Progenitor cell of endocrine pancreas (in vitro differentiated cells): ENCODE measurements at regions not wholly inside any gene's neighbourhood (a gene's known extent, or its start where the extent isn't known, plus 50 kb on each side); places are given as distances from the start of the nearest gene placed in this dataset.

Experiments
- DNase-seq: peaks from one replicate; pipeline ENCODE4 v3.0.0; 2021; ENCODE audit warnings: low spot score; ENCODE audit not compliant: unreplicated experiment
- H3K27ac Mint-ChIP-seq: 2 replicates; pipeline ENCODE4 v1.8.0; 2021; ENCODE audit warnings: mild to moderate bottlenecking, moderate library complexity, mixed read lengths
- H3K27me3 Mint-ChIP-seq: 2 replicates; pipeline ENCODE4 v1.8.0; 2021; ENCODE audit warnings: mixed read lengths
- H3K36me3 Mint-ChIP-seq: 2 replicates; pipeline ENCODE4 v1.8.0; 2022; ENCODE audit warnings: mixed read lengths; ENCODE audit not compliant: insufficient read depth
- H3K4me1 Mint-ChIP-seq: 2 replicates; pipeline ENCODE4 v1.8.0; 2021; ENCODE audit warnings: low read depth, mixed read lengths
- H3K4me3 Mint-ChIP-seq: 2 replicates; pipeline ENCODE4 v1.8.0; 2021; ENCODE audit warnings: low read depth, mild to moderate bottlenecking, moderate library complexity, mixed read lengths
- H3K9me3 Mint-ChIP-seq: 2 replicates; pipeline ENCODE4 v1.8.0; 2021; ENCODE audit warnings: low read depth, mixed read lengths
- TF ChIP-seq, protein P1 (sequence below): fragments of 200-600 bp; sonication (generic); IDR thresholded peaks from one replicate; pipeline ENCODE4 v1.5.0; 2021; ENCODE audit warnings: antibody characterized with exemption, mild to moderate bottlenecking; ENCODE audit not compliant: unreplicated experiment

DNA sequence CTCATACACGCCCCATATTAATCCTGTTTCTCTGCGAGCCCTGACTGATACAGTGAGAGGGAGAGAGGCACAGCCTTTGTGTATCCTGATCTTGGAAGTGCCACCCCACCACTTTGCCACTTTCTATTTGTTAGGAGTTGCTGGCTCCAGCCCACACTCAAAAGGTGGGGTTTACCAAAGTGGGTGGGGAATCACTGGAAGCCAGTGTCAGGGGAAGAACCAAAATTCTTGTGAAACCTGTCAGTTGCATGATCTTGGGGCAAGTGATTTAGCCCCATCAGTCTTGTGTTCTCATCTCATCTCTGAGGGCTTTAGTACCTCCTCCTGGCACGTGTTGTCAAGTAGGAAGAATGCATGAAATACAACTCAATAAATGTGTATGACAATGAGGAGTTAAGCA, 119.5 kb downstream of the SOX9 start:
- DNase-seq, result no peak
- TF ChIP-seq, protein P1, sequence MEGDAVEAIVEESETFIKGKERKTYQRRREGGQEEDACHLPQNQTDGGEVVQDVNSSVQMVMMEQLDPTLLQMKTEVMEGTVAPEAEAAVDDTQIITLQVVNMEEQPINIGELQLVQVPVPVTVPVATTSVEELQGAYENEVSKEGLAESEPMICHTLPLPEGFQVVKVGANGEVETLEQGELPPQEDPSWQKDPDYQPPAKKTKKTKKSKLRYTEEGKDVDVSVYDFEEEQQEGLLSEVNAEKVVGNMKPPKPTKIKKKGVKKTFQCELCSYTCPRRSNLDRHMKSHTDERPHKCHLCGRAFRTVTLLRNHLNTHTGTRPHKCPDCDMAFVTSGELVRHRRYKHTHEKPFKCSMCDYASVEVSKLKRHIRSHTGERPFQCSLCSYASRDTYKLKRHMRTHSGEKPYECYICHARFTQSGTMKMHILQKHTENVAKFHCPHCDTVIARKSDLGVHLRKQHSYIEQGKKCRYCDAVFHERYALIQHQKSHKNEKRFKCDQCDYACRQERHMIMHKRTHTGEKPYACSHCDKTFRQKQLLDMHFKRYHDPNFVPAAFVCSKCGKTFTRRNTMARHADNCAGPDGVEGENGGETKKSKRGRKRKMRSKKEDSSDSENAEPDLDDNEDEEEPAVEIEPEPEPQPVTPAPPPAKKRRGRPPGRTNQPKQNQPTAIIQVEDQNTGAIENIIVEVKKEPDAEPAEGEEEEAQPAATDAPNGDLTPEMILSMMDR, result no peak
- Mint-ChIP-seq H3K36me3 (no peaks in the 10 kb centered on the region), H3K4me3 (no peak overlapping the region), H3K9me3 (peaks cover 3% of the 10 kb centered on the region), H3K27me3 (peaks cover 21% of the 10 kb centered on the region), H3K27ac (no peak overlapping the region), H3K4me1 (peaks cover 8% of the 10 kb centered on the region)

DNA sequence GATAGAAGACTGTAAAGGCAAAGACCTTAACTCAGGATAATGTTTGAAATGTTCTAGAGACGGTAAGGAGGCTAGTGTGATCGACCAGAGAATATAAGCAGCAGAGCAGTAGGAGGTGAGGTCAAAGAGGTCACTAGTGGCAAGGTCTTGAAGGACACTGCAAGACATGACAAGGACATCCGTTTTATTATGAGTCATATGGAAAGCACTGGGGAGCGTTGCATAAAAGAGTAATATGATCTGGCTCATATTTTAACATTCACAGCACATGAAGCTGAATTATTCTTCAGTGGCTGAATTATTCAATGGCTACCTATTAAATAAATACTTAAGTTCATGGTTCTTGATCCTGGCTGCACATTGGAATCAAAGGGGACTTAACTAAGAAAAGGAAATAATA, 123.7 kb downstream of the SOX9 start:
- H3K9me3 Mint-ChIP-seq, result peaks cover 3% of the 10 kb centered on the region
- no peak overlapping the region for H3K27ac Mint-ChIP-seq
- no peak for DNase-seq
- H3K36me3 Mint-ChIP-seq, result no peaks in the 10 kb centered on the region
- H3K4me1 Mint-ChIP-seq, result no peaks in the 10 kb centered on the region
- peaks cover 12% of the 10 kb centered on the region for H3K27me3 Mint-ChIP-seq
- no peak overlapping the region for H3K4me3 Mint-ChIP-seq
- TF ChIP-seq, protein P1, result no peak

DNA sequence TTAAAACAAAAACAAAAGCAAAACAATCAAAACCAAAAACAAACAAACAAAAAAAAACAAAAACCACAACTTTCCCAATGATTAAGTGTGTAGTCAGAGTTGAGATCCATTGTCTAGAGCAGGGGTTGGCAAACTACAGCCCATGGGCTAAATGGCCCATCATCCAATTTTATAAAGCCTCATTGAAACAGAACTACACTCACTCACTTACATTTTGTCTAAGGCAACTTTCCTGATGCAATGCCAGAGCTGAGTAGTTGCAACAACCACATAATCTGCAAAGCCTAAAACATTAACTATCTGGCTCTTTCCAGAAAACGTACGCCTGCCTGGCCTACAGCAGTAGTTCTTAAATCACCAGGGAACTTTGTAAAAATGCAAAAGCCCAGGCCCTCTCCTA, 124.1 kb downstream of the SOX9 start:
- TF ChIP-seq, protein P1, result no peak
- no peak for DNase-seq
- Mint-ChIP-seq H3K27ac (no peak overlapping the region), H3K27me3 (peaks cover 10% of the 10 kb centered on the region), H3K36me3 (no peaks in the 10 kb centered on the region), H3K4me1 (no peaks in the 10 kb centered on the region), H3K4me3 (no peak overlapping the region), H3K9me3 (peaks cover 3% of the 10 kb centered on the region)

DNA sequence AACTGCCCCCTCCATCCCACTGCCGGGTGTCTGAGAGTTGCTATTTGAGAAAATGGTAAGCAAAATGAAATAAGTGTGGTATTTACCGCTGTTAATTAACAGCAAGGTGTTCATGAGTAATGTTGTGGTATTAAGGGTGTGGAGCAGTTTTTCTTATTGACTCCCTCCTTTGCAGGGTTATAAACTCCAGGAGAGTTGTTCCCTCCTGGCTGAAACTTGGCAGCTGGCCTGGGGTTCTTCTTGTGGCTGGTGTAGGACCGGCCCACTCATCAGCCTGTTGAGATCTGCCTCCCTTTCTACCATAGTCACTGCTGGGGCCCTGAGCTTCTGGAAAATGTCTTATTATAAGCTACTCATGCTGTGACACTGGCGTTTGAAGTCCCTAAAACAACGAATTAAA, 128.6 kb downstream of the SOX9 start:
- TF ChIP-seq, protein P1, result no peak
- Mint-ChIP-seq H3K4me3 (no peak overlapping the region), H3K9me3 (peaks cover 5% of the 10 kb centered on the region), H3K4me1 (no peaks in the 10 kb centered on the region), H3K27ac (no peak overlapping the region), H3K36me3 (no peaks in the 10 kb centered on the region), H3K27me3 (peaks cover 17% of the 10 kb centered on the region)
- no peak for DNase-seq

DNA sequence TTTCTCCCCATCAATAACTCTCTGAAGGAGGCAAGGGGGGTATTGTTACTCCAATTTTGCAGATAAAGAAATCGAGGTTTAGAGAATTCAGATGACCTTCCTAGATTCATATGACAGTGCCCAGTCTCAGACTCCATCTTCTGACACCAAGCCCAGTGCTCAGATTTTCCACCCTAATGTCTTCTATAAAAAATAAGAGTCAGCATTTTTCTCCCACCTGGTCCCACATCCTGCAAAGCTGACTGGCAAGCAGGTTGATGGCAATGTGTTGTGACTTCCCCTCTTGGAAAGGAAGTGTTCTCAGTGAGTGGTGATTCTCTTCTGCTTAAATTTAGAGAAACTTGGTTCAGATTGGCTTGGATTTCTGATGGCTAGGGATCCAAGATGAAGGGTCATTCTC, 129.4 kb downstream of the SOX9 start:
- H3K27me3 Mint-ChIP-seq, result peaks cover 19% of the 10 kb centered on the region
- peaks cover 8% of the 10 kb centered on the region for H3K9me3 Mint-ChIP-seq
- H3K27ac Mint-ChIP-seq, result no peak overlapping the region
- DNase-seq, result no peak
- TF ChIP-seq, protein P1, result no peak
- no peak overlapping the region for H3K4me3 Mint-ChIP-seq
- H3K4me1 Mint-ChIP-seq, result no peaks in the 10 kb centered on the region
- H3K36me3 Mint-ChIP-seq, result no peaks in the 10 kb centered on the region
